ENCODE measurements at regions not wholly inside any gene's neighbourhood (a gene's known extent, or its start where the extent isn't known, plus 50 kb on each side); places are given as distances from the start of the nearest gene placed in this dataset.
A peak's percentile ranks its signal among the peaks of the same experiment; 100 is the strongest.

DNA sequence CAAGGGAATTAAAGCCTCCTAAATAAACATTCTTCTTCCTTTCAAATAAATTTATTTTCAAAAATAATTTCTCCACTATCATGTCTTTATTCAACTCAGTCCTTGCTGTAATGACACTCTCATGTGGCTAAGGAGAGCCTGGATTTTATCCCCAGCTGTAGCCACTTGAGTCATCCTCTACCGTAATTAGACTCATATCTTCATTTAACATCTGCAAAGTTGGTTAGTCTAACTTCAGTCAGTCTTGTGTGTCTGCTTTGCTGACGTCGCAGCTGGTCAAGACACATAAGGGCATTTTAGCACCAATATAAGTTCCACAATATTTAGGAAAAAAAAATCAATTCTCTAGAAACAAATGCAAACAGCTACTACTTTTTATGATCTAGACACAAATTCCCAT lies 776.4 kb upstream of the ATXN8OS start:
- no peak for FAIRE-seq
- WGBS, 3 donors = 60 to 81% (median 71%) methylated on average over 3 of the region's 3 CpGs
- H3K4me3 ChIP-seq (ENCODE audit: low read depth in 1 of 3, low read length in 3 of 3) = no peak overlapping the region

DNA sequence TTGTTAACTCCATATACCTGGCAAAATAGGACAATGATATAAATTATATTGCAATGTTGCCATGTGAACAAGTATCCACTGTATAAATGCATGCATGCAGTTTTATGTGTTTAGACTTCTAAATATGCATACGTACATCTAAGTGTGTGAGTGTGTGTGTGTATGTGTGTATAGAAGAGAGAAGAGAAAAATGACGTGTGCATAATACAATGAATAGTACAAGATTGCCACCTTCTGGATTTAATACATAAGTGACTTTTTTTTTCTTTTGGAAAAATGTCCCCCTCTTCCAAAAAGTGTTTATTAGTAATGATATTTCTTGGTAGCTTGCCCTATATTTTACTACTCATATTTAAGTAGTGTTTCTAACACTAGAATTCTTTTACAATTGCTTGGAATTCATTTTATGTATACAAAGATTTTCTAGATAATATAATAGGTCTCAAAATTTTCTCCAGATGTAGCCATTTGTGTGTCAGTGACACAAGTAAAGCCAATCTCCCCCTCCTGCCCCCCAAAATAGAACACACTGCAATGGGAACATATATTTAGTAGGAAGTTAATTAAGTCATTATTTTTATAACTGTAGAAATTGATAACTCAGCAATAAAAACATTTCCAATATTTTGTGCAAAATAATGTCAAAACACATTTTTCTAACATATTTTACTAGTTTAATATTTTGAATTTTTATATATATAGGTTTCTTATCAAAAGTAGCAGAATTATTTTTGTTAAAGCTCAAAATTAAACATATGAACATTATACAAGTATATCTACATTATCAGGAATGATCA lies 783.3 kb upstream of the ATXN8OS start:
- no peak overlapping the region for H3K4me3 ChIP-seq (ENCODE audit: low read depth in 1 of 3, low read length in 3 of 3)
- no peaks in the 10 kb centered on the region for H3K9me3 ChIP-seq (ENCODE audit: control insufficient read depth in 2 of 2, insufficient read depth in 1 of 2, low read depth in 1 of 2, low read length in 1 of 2)
- WGBS, 3 donors = 3 to 11% (median 7%) methylated on average over 2 of the region's 2 CpGs
- no peak overlapping the region for H3K27ac ChIP-seq (ENCODE audit: low read depth in 1 of 3, low read length in 2 of 3)
- H3K36me3 ChIP-seq (ENCODE audit: control insufficient read depth in 3 of 3, insufficient read depth in 2 of 3, low read depth in 1 of 3, low read length in 3 of 3) = no peaks in the 10 kb centered on the region
- no peaks in the 10 kb centered on the region for H3K27me3 ChIP-seq (ENCODE audit: control insufficient read depth in 3 of 3, insufficient read depth in 3 of 3, low read length in 3 of 3)
- DNase-seq (peak; percentile 5 to 35), FAIRE-seq (peak; percentile 49)
- no peaks in the 10 kb centered on the region for H3K4me1 ChIP-seq (ENCODE audit: control insufficient read depth in 3 of 3, insufficient read depth in 2 of 3, low read depth in 1 of 3, low read length in 2 of 3)

More for the DNA sequence above, 776.4 kb upstream of the ATXN8OS start:
- no peaks in the 10 kb centered on the region for H3K36me3 ChIP-seq (ENCODE audit: control insufficient read depth in 3 of 3, insufficient read depth in 2 of 3, low read depth in 1 of 3, low read length in 3 of 3)
- no peaks in the 10 kb centered on the region for H3K4me1 ChIP-seq (ENCODE audit: control insufficient read depth in 3 of 3, insufficient read depth in 2 of 3, low read depth in 1 of 3, low read length in 2 of 3)
- no peaks in the 10 kb centered on the region for H3K9me3 ChIP-seq (ENCODE audit: control insufficient read depth in 2 of 2, insufficient read depth in 1 of 2, low read depth in 1 of 2, low read length in 1 of 2)
- no peaks in the 10 kb centered on the region for H3K27me3 ChIP-seq (ENCODE audit: control insufficient read depth in 3 of 3, insufficient read depth in 3 of 3, low read length in 3 of 3)
- no peak for DNase-seq
- no peak overlapping the region for H3K27ac ChIP-seq (ENCODE audit: low read depth in 1 of 3, low read length in 2 of 3)

DNA sequence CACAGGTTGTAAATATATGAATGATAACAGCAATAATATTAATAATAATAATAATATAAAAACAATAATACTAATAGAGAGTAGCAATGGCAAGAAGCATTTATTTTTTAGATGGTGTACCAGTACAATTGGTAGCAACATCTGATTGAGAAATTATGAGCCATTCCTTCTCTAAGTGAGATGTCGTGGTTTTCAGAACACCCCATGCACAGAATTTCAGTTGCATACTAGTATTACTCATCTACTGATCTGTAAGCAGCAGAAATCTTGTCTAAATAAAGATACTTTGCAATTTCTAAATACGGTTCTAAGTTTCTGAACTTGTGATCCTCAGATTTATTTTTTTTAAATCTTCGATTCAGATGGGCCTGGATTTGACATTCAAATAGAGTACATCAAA lies 788.0 kb upstream of the ATXN8OS start:
- Histone ChIP-seq H3K9me3 (ENCODE audit: control insufficient read depth in 2 of 2, insufficient read depth in 1 of 2, low read depth in 1 of 2, low read length in 1 of 2) (no peaks in the 10 kb centered on the region), H3K27me3 (ENCODE audit: control insufficient read depth in 3 of 3, insufficient read depth in 3 of 3, low read length in 3 of 3) (no peaks in the 10 kb centered on the region), H3K36me3 (ENCODE audit: control insufficient read depth in 3 of 3, insufficient read depth in 2 of 3, low read depth in 1 of 3, low read length in 3 of 3) (no peaks in the 10 kb centered on the region), H3K27ac (ENCODE audit: low read depth in 1 of 3, low read length in 2 of 3) (no peak overlapping the region), H3K4me1 (ENCODE audit: control insufficient read depth in 3 of 3, insufficient read depth in 2 of 3, low read depth in 1 of 3, low read length in 2 of 3) (no peaks in the 10 kb centered on the region), H3K4me3 (ENCODE audit: low read depth in 1 of 3, low read length in 3 of 3) (no peak overlapping the region)
- DNase-seq (no peak), FAIRE-seq (no peak)
- WGBS, 3 donors = 75 to 89% (median 83%) methylated on average over 3 of the region's 3 CpGs

DNA sequence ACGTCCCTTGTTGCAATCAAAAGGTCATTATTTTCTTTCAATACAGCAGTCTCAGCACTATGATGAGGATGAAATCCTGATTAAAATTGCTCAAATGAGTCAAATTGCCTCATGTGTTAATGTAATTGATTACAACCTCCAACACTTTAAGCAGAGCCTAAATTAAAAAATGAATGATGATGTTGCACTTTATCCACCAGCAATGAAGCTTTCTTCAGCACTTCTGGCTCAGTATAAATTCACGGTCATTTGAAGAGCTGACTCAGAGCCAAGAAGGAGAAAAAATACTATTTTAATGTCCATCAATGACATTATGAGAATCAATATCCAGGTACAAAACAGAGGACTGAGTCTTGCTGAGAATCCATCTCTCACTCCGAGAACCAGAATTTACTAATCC lies 792.6 kb upstream of the ATXN8OS start:
- Histone ChIP-seq H3K4me3 (ENCODE audit: low read depth in 1 of 3, low read length in 3 of 3) (no peak overlapping the region), H3K36me3 (ENCODE audit: control insufficient read depth in 3 of 3, insufficient read depth in 2 of 3, low read depth in 1 of 3, low read length in 3 of 3) (no peaks in the 10 kb centered on the region), H3K4me1 (ENCODE audit: control insufficient read depth in 3 of 3, insufficient read depth in 2 of 3, low read depth in 1 of 3, low read length in 2 of 3) (no peaks in the 10 kb centered on the region), H3K27me3 (ENCODE audit: control insufficient read depth in 3 of 3, insufficient read depth in 3 of 3, low read length in 3 of 3) (no peaks in the 10 kb centered on the region), H3K27ac (ENCODE audit: low read depth in 1 of 3, low read length in 2 of 3) (no peak overlapping the region), H3K9me3 (ENCODE audit: control insufficient read depth in 2 of 2, insufficient read depth in 1 of 2, low read depth in 1 of 2, low read length in 1 of 2) (no peaks in the 10 kb centered on the region)
- 77 to 85% (median 85%) methylated on average over 3 of the region's 3 CpGs for WGBS, 3 donors
- DNase-seq = no peak
- FAIRE-seq = no peak

DNA sequence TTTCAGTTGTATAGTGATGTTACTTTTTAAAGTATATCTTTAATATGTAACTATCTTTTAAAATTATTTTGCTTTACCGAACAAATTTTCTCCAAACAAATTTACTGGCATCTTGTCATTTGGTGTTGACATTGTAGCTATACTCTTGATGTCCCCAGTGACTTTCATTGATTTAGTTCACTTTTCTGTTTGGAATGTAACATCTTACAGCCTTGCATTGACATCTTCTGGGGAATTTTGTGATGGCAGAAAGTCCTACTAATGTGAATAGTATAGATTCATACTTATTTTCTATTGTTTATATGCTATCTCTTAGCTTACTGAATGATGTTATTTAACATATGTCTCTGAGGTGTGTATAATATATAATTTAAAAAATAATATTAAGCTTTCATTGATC lies 800.9 kb upstream of the ATXN8OS start:
- Histone ChIP-seq H3K4me1 (ENCODE audit: control insufficient read depth in 3 of 3, insufficient read depth in 2 of 3, low read depth in 1 of 3, low read length in 2 of 3) (no peaks in the 10 kb centered on the region), H3K36me3 (ENCODE audit: control insufficient read depth in 3 of 3, insufficient read depth in 2 of 3, low read depth in 1 of 3, low read length in 3 of 3) (no peaks in the 10 kb centered on the region), H3K27ac (ENCODE audit: low read depth in 1 of 3, low read length in 2 of 3) (no peak overlapping the region), H3K4me3 (ENCODE audit: low read depth in 1 of 3, low read length in 3 of 3) (no peak overlapping the region), H3K9me3 (ENCODE audit: control insufficient read depth in 2 of 2, insufficient read depth in 1 of 2, low read depth in 1 of 2, low read length in 1 of 2) (no peaks in the 10 kb centered on the region), H3K27me3 (ENCODE audit: control insufficient read depth in 3 of 3, insufficient read depth in 3 of 3, low read length in 3 of 3) (no peaks in the 10 kb centered on the region)
- FAIRE-seq (no peak), DNase-seq (no peak)
- 68 to 93% (median 90%) methylated on average over 1 of the region's 1 CpG for WGBS, 3 donors

DNA sequence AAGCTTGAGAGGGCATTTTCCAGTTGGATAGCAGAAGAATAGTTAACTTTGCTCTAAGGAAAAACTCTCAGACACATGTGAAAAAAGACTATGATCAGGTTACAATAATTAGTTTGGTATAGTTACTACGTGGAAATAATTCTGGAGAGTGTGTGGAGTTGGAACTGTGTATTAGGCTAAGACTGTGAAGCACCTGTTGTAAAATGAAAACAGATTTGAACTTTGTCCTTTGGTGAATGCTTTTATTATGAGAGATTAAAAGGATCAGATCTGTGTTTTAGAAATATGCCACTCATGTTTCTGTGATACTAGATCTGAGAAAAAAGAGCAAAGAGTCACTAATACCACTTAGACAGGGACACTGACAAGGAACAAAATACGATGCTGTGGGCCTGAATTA lies 807.5 kb upstream of the ATXN8OS start:
- DNase-seq = peak; percentile 10 to 54
- H3K36me3 ChIP-seq (ENCODE audit: control insufficient read depth in 3 of 3, insufficient read depth in 2 of 3, low read depth in 1 of 3, low read length in 3 of 3) = no peaks in the 10 kb centered on the region
- H3K4me1 ChIP-seq (ENCODE audit: control insufficient read depth in 3 of 3, insufficient read depth in 2 of 3, low read depth in 1 of 3, low read length in 2 of 3) = no peaks in the 10 kb centered on the region
- H3K27me3 ChIP-seq (ENCODE audit: control insufficient read depth in 3 of 3, insufficient read depth in 3 of 3, low read length in 3 of 3) = no peaks in the 10 kb centered on the region
- no peak for FAIRE-seq
- H3K27ac ChIP-seq (ENCODE audit: low read depth in 1 of 3, low read length in 2 of 3) = no peak overlapping the region
- no peaks in the 10 kb centered on the region for H3K9me3 ChIP-seq (ENCODE audit: control insufficient read depth in 2 of 2, insufficient read depth in 1 of 2, low read depth in 1 of 2, low read length in 1 of 2)
- H3K4me3 ChIP-seq (ENCODE audit: low read depth in 1 of 3, low read length in 3 of 3) = no peak overlapping the region
- 9 to 26% (median 14%) methylated on average over 2 of the region's 2 CpGs for WGBS, 3 donors

DNA sequence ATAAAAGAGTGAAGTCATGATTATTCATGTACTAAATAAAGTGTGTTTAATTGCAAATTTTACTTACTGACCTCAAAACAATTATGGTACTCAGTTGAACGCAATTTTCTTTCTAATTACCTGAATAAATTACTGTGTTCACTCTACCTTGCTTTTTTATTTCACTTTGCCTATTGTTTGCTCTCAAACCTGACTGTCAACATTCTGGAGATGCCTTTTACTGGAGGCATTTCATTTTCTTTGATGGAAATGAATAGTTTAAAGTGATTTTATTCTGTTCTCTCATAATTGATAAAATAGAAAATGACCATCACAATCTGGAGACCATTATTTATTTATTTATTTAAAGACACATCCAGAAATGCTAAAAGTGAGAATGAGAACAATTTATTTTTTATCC lies 811.5 kb upstream of the ATXN8OS start:
- Histone ChIP-seq H3K27me3 (ENCODE audit: control insufficient read depth in 3 of 3, insufficient read depth in 3 of 3, low read length in 3 of 3) (no peaks in the 10 kb centered on the region), H3K4me1 (ENCODE audit: control insufficient read depth in 3 of 3, insufficient read depth in 2 of 3, low read depth in 1 of 3, low read length in 2 of 3) (no peaks in the 10 kb centered on the region), H3K36me3 (ENCODE audit: control insufficient read depth in 3 of 3, insufficient read depth in 2 of 3, low read depth in 1 of 3, low read length in 3 of 3) (no peaks in the 10 kb centered on the region), H3K9me3 (ENCODE audit: control insufficient read depth in 2 of 2, insufficient read depth in 1 of 2, low read depth in 1 of 2, low read length in 1 of 2) (no peaks in the 10 kb centered on the region), H3K27ac (ENCODE audit: low read depth in 1 of 3, low read length in 2 of 3) (no peak overlapping the region), H3K4me3 (ENCODE audit: low read depth in 1 of 3, low read length in 3 of 3) (no peak overlapping the region)
- WGBS, 3 donors = 30 to 46% (median 37%) methylated on average over 1 of the region's 1 CpG
- FAIRE-seq (no peak), DNase-seq (no peak)

DNA sequence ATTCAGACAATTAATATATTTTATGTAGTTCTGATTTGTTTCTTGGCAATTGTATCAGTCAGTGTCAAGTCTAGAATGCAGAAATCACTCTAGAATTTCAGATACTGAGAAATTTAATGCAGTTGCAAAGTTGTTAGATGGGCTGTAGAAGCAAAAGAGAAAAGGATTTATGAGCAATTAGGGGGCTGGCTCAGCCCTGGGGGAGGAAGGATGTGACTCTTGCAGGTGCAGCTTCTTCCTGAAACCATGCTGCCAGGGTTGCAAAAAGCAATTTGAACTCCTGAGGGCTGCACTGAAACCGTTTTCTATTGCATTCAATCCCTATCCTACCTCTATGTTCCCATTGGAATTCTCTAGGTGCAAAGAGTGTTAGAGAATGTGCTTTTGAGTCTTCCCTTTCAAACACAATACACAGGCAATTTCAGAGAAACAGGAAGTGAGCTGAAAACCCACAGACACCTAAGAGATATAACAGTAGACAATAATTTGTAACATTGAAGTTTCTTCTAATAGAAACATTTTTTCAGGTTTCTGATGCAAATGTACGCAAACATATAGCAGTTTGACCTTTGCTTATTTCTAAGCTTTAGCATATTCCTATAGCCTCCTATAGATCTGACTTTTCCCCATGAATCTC lies 814.7 kb upstream of the ATXN8OS start:
- no peaks in the 10 kb centered on the region for H3K27me3 ChIP-seq (ENCODE audit: control insufficient read depth in 3 of 3, insufficient read depth in 3 of 3, low read length in 3 of 3)
- H3K36me3 ChIP-seq (ENCODE audit: control insufficient read depth in 3 of 3, insufficient read depth in 2 of 3, low read depth in 1 of 3, low read length in 3 of 3) = no peaks in the 10 kb centered on the region
- 72 to 78% (median 75%) methylated on average over 2 of the region's 2 CpGs for WGBS, 3 donors
- DNase-seq = no peak
- H3K9me3 ChIP-seq (ENCODE audit: control insufficient read depth in 2 of 2, insufficient read depth in 1 of 2, low read depth in 1 of 2, low read length in 1 of 2) = peaks cover 0 to 3% of the 10 kb centered on the region in 2 donors
- no peak for FAIRE-seq
- H3K4me1 ChIP-seq (ENCODE audit: control insufficient read depth in 3 of 3, insufficient read depth in 2 of 3, low read depth in 1 of 3, low read length in 2 of 3) = no peaks in the 10 kb centered on the region
- H3K27ac ChIP-seq (ENCODE audit: low read depth in 1 of 3, low read length in 2 of 3) = no peak overlapping the region
- no peak overlapping the region for H3K4me3 ChIP-seq (ENCODE audit: low read depth in 1 of 3, low read length in 3 of 3)
